ENCODE measurements at regions not wholly inside any gene's neighbourhood (a gene's known extent, or its start where the extent isn't known, plus 50 kb on each side); places are given as distances from the start of the nearest gene placed in this dataset.

DNA sequence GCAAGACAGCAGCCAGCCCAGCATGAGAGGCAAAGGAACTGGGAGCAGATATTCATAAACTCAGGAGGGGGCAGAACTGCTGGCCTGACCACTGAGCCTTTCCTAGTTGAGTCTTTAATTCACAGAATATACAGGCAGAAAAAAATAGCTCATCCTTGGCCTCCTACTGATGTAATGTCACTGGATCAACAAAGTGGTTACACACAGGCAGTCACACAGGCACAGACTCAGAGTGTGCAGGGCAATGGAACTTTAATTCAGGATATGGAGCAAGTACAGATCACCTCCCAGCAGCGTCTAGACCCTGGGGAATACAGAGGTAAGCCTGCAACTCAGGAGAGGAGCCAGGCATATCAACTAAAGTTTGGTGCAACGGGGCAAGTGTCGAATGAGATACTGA, 75.4 kb downstream of the TNP1 start:
- CTCF ChIA-PET = no interaction called here
- no peaks in the 10 kb centered on the region for H4K20me1 ChIP-seq (ENCODE audit: control insufficient read depth, insufficient read depth, low read length, poor library complexity, severe bottlenecking)
- no peaks in the 10 kb centered on the region for H3K4me1 Mint-ChIP-seq
- no peak overlapping the region for H2AFZ ChIP-seq (ENCODE audit: insufficient read depth, low read depth, low read length, poor library complexity, severe bottlenecking)
- H3K9me3 ChIP-seq (ENCODE audit: control extremely low read depth in 1 of 3, control insufficient read depth in 2 of 3, insufficient read depth in 1 of 3, low read length in 2 of 3) = no peaks in the 10 kb centered on the region
- no peak overlapping the region for H3K4me3 ChIP-seq (ENCODE audit: control extremely low read depth in 1 of 5, extremely low read depth in 1 of 5, insufficient read depth in 1 of 5, low read depth in 2 of 5, low read length in 4 of 5)
- no peaks in the 10 kb centered on the region for H3K4me1 ChIP-seq (ENCODE audit: control insufficient read depth in 2 of 2, insufficient read depth in 2 of 2, low read length in 2 of 2)
- no peak overlapping the region for H3K27ac ChIP-seq (ENCODE audit: low read length in 2 of 2)
- H3K4me3 Mint-ChIP-seq = no peak overlapping the region
- H3K4me2 ChIP-seq (replicated peaks; ENCODE audit: low read depth, low read length, poor library complexity, severe bottlenecking) = no peak overlapping the region
- no peaks in the 10 kb centered on the region for H3K9me3 Mint-ChIP-seq (ENCODE audit: insufficient read depth)
- intact Hi-C loops (cut with micrococcal nuclease) = no loop called here
- peaks cover 0 to 2% (median 0%) of the 10 kb centered on the region in 4 experiments for H3K27me3 ChIP-seq (replicated peaks in 1 of 4; ENCODE audit: control extremely low read depth in 1 of 4, control insufficient read depth in 3 of 4, insufficient read depth in 4 of 4, low read length in 3 of 4)
- POLR2A ChIA-PET = no interaction called here
- H3K9ac ChIP-seq (ENCODE audit: low read length) = no peak overlapping the region
- peaks cover 25% of the 10 kb centered on the region for H3K27me3 Mint-ChIP-seq
- H3K36me3 ChIP-seq (replicated peaks in 1 of 2; ENCODE audit: control extremely low read depth in 1 of 2, control insufficient read depth in 1 of 2, extremely low read depth in 1 of 2, insufficient read depth in 2 of 2, low read length in 1 of 2) = no peaks in the 10 kb centered on the region
- WGBS (ENCODE audit: insufficient coverage) = 93% methylated on average over 3 of the region's 3 CpGs
- ATAC-seq (ENCODE audit: low read depth) = no peak
- H3K27ac Mint-ChIP-seq = no peak overlapping the region
- no peak for TF ChIP-seq EZH2 (IDR thresholded peaks at IDR 0.05; ENCODE audit: borderline replicate concordance, insufficient read depth, low read depth, low read length, poor library complexity, severe bottlenecking)
- TF ChIP-seq, protein P1, sequence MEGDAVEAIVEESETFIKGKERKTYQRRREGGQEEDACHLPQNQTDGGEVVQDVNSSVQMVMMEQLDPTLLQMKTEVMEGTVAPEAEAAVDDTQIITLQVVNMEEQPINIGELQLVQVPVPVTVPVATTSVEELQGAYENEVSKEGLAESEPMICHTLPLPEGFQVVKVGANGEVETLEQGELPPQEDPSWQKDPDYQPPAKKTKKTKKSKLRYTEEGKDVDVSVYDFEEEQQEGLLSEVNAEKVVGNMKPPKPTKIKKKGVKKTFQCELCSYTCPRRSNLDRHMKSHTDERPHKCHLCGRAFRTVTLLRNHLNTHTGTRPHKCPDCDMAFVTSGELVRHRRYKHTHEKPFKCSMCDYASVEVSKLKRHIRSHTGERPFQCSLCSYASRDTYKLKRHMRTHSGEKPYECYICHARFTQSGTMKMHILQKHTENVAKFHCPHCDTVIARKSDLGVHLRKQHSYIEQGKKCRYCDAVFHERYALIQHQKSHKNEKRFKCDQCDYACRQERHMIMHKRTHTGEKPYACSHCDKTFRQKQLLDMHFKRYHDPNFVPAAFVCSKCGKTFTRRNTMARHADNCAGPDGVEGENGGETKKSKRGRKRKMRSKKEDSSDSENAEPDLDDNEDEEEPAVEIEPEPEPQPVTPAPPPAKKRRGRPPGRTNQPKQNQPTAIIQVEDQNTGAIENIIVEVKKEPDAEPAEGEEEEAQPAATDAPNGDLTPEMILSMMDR (IDR thresholded peaks at IDR 0.05) = no peak
- no peak for DNase-seq
- H3K79me2 ChIP-seq (ENCODE audit: control insufficient read depth, insufficient read depth, low read length) = no peaks in the 10 kb centered on the region

DNA sequence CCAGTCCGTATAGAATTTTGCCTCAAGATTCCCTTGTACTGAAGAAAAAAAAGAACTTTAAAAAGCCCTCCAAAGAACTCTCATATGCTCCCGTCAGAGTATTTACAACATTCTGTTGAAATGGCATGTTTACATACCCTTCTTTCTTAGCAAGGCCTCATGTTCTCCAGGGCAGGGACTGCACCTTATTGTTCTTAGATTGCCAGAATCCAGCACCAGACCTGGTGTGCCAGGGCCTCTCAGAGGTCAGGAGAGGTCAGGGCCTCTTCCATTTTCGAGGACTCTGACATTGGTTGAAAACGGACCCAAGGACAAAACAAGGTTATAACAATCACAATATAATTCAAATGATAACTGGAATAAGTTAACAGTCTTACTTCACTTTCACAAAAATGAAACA, 78.2 kb downstream of the TNP1 start:
- ChIA-PET POLR2A (no interaction called here), CTCF (no interaction called here)
- Histone ChIP-seq H3K36me3 (replicated peaks in 1 of 2; ENCODE audit: control extremely low read depth in 1 of 2, control insufficient read depth in 1 of 2, extremely low read depth in 1 of 2, insufficient read depth in 2 of 2, low read length in 1 of 2) (no peaks in the 10 kb centered on the region), H3K27ac (ENCODE audit: low read length in 2 of 2) (no peak overlapping the region), H3K79me2 (ENCODE audit: control insufficient read depth, insufficient read depth, low read length) (no peaks in the 10 kb centered on the region), H4K20me1 (ENCODE audit: control insufficient read depth, insufficient read depth, low read length, poor library complexity, severe bottlenecking) (no peaks in the 10 kb centered on the region), H3K4me1 (ENCODE audit: control insufficient read depth in 2 of 2, insufficient read depth in 2 of 2, low read length in 2 of 2) (no peaks in the 10 kb centered on the region), H3K4me3 (ENCODE audit: control extremely low read depth in 1 of 5, extremely low read depth in 1 of 5, insufficient read depth in 1 of 5, low read depth in 2 of 5, low read length in 4 of 5) (no peak overlapping the region), H3K9me3 (ENCODE audit: control extremely low read depth in 1 of 3, control insufficient read depth in 2 of 3, insufficient read depth in 1 of 3, low read length in 2 of 3) (no peaks in the 10 kb centered on the region), H3K27me3 (replicated peaks in 1 of 4; ENCODE audit: control extremely low read depth in 1 of 4, control insufficient read depth in 3 of 4, insufficient read depth in 4 of 4, low read length in 3 of 4) (peaks cover 0 to 2% (median 0%) of the 10 kb centered on the region in 4 experiments), H2AFZ (ENCODE audit: insufficient read depth, low read depth, low read length, poor library complexity, severe bottlenecking) (no peak overlapping the region), H3K4me2 (replicated peaks; ENCODE audit: low read depth, low read length, poor library complexity, severe bottlenecking) (no peak overlapping the region), H3K9ac (ENCODE audit: low read length) (no peak overlapping the region)
- H3K4me1 Mint-ChIP-seq = no peaks in the 10 kb centered on the region
- intact Hi-C loops (cut with micrococcal nuclease) = no loop called here
- WGBS (ENCODE audit: insufficient coverage) = no CpG with 5 or more reads among the region's 4 CpGs
- H3K4me3 Mint-ChIP-seq = no peak overlapping the region
- TF ChIP-seq, protein P1 (IDR thresholded peaks at IDR 0.05) = no peak
- no peak for TF ChIP-seq EZH2 (IDR thresholded peaks at IDR 0.05; ENCODE audit: borderline replicate concordance, insufficient read depth, low read depth, low read length, poor library complexity, severe bottlenecking)
- no peak overlapping the region for H3K27ac Mint-ChIP-seq
- peaks cover 32% of the 10 kb centered on the region for H3K27me3 Mint-ChIP-seq
- no peak for DNase-seq
- no peaks in the 10 kb centered on the region for H3K9me3 Mint-ChIP-seq (ENCODE audit: insufficient read depth)
- ATAC-seq (ENCODE audit: low read depth) = no peak

All from B cell (primary cell).